HEK293 (cell line): ENCODE measurements at regions not wholly inside any gene's neighbourhood (a gene's known extent, or its start where the extent isn't known, plus 50 kb on each side); places are given as distances from the start of the nearest gene placed in this dataset.

Source experiments
- CTCF ChIP-seq: fragments of 450-650 bp; formaldehyde crosslinking; IDR thresholded peaks from 2 replicates; pipeline ENCODE4 v1.5.1; 2016; ENCODE audit warnings: missing biosample characterization, missing genetic modification characterization
- EGR2 ChIP-seq: fragments of 450-650 bp; formaldehyde crosslinking; IDR thresholded peaks from 2 replicates; pipeline ENCODE4 v1.5.1; 2016; ENCODE audit warnings: low read depth, missing biosample characterization, missing genetic modification characterization
- ELK4 ChIP-seq: IDR thresholded peaks from 2 replicates; pipeline ENCODE4 v1.6.1; 2011; ENCODE audit warnings: mild to moderate bottlenecking, low read depth, low read length, borderline replicate concordance
- GLI4 ChIP-seq: fragments of 450-650 bp; formaldehyde crosslinking; IDR thresholded peaks from 2 replicates; pipeline ENCODE4 v1.5.1; 2016; ENCODE audit warnings: missing biosample characterization, missing genetic modification characterization
- SALL2 ChIP-seq: fragments of 450-650 bp; formaldehyde crosslinking; IDR thresholded peaks from 2 replicates; pipeline ENCODE4 v1.5.0; 2017; ENCODE audit warnings: missing biosample characterization, mild to moderate bottlenecking, missing genetic modification characterization, borderline replicate concordance
- TRIM28 ChIP-seq: IDR thresholded peaks from 2 replicates; pipeline ENCODE4 v1.6.1; 2011; ENCODE audit warnings: low read length, control low read depth, borderline replicate concordance
- ZBTB49 ChIP-seq: fragments of 450-650 bp; formaldehyde crosslinking; IDR thresholded peaks from 2 replicates; pipeline ENCODE4 v1.5.1; 2016; ENCODE audit warnings: missing biosample characterization, missing genetic modification characterization, low read depth
- ZNF157 ChIP-seq: fragments of 450-650 bp; formaldehyde crosslinking; IDR thresholded peaks from 2 replicates; pipeline ENCODE4 v1.5.1; 2016; ENCODE audit warnings: missing biosample characterization, missing genetic modification characterization
- ZNF26 ChIP-seq: fragments of 450-650 bp; formaldehyde crosslinking; IDR thresholded peaks from 2 replicates; pipeline ENCODE4 v1.5.1; 2016; ENCODE audit warnings: missing biosample characterization, missing genetic modification characterization
- ZNF274 ChIP-seq, 2 experiments: fragments of 200-500 bp in 1 of 2; fragments of 450-650 bp in 1 of 2; sonication (Bioruptor generic) in 1 of 2; formaldehyde crosslinking in 1 of 2; IDR thresholded peaks; 2 replicates each; pipeline versions ENCODE4 v1.5.1 to v1.6.1; 2014 to 2016; ENCODE audit warnings: borderline replicate concordance in 1 of 2, inconsistent platforms in 1 of 2, low read length in 1 of 2, missing biosample characterization in 1 of 2, missing genetic modification characterization in 1 of 2
- ZNF324 ChIP-seq: fragments of 450-650 bp; formaldehyde crosslinking; IDR thresholded peaks from 2 replicates; pipeline ENCODE4 v1.5.1; 2016; ENCODE audit warnings: missing biosample characterization, missing genetic modification characterization
- ZNF473 ChIP-seq: fragments of 450-650 bp; formaldehyde crosslinking; IDR thresholded peaks from 2 replicates; pipeline ENCODE4 v1.5.1; 2017; ENCODE audit warnings: missing biosample characterization, missing genetic modification characterization
- ZNF747 ChIP-seq: fragments of 450-650 bp; formaldehyde crosslinking; IDR thresholded peaks from 2 replicates; pipeline ENCODE4 v1.5.1; 2016; ENCODE audit warnings: missing biosample characterization, missing genetic modification characterization

GRCh38 chr5:115455301-115455707, 89.3 kb downstream of the FEM1C start:
- TF ChIP-seq CTCF: no peak
- TF ChIP-seq ELK4: no peak
- TF ChIP-seq ZNF274 (IDR thresholded peaks at IDR 0.05; ENCODE audit: low read length): no peak
- no peak for TF ChIP-seq ZNF274 (tag by site-specific recombination; IDR thresholded peaks at IDR 0.05; ENCODE audit: borderline replicate concordance)
- TF ChIP-seq ZNF324 (tag by site-specific recombination): no peak
- TF ChIP-seq ZNF157 (tag by site-specific recombination): no peak
- no peak for TF ChIP-seq EGR2
- TF ChIP-seq ZNF473 (tag by site-specific recombination): no peak
- no peak for TF ChIP-seq TRIM28
- no peak for TF ChIP-seq SALL2
- TF ChIP-seq ZBTB49 (tag by site-specific recombination): no peak
- no peak for TF ChIP-seq GLI4 (tag by site-specific recombination)
- no peak for TF ChIP-seq ZNF26
- TF ChIP-seq ZNF747: no peak
